K562 (cell line): ENCODE measurements at regions not wholly inside any gene's neighbourhood (a gene's known extent, or its start where the extent isn't known, plus 50 kb on each side); places are given as distances from the start of the nearest gene placed in this dataset.

Experiments used
- ATAC-seq: fragments of 200-7000 bp; cut with Tn5 transposase; 3 replicates; pipeline ENCODE4 v1.9.1; 2020; ENCODE audit warnings: moderate library complexity
- BruUV-seq: library from RNA; stranded (reverse); fragments of 400-500 nt; replicated peaks from 2 replicates; lab custom pipeline; 2021; lab: Mats Ljungman, UMichigan
- CTCF ChIA-PET: fragments of 300-600 bp; formaldehyde crosslinking; extraction: SDS; loops from one replicate; lab custom pipeline; 2021; ENCODE audit warnings: low intra/inter-chr PET ratio; lab: Yijun Ruan, JAX
- POLR2A ChIA-PET: fragments of 300-600, 350-650 bp; sonication (Branson Sonifier 250); formaldehyde crosslinking; extraction: SDS; loops from one replicate; lab custom pipeline; 2021; ENCODE audit warnings: antibody characterized with exemption, inconsistent platforms; lab: Yijun Ruan, JAX
- DNase-seq, 4 experiments: peaks; one replicate each; pipeline versions ENCODE4 v3.0.0 to v3.0.0-alpha.2; 2011 to 2018; ENCODE audit warnings: low spot score in 3 of 4, mixed read lengths in 3 of 4; ENCODE audit errors: extremely low read depth in 1 of 4
- FAIRE-seq: peaks from 2 replicates; lab custom pipeline; 2011; peaks lifted over from hg19 to GRCh38; lab: Jason Lieb, UNC
- H2AFZ ChIP-seq: 2 replicates; pipeline ENCODE4 v1.6.0; 2011; ENCODE audit warnings: low read depth, low read length, control low read depth, inconsistent platforms
- H3K27ac ChIP-seq: fragments of 200-600 bp; 3 replicates; pipeline ENCODE4 v1.8.0; 2011; ENCODE audit warnings: low read depth, mild to moderate bottlenecking, control low read depth, inconsistent platforms, low read length, moderate library complexity, mixed read lengths; ENCODE audit errors: extremely low read depth
- H3K27me3 ChIP-seq, 2 experiments: fragments of 300-600 bp in 1 of 2; 2 replicates in 1 of 2; 3 replicates in 1 of 2; pipeline versions ENCODE4 v1.6.0 to v1.8.0; 2011; ENCODE audit warnings: inconsistent platforms in 2 of 2, low read length in 2 of 2, mild to moderate bottlenecking in 1 of 2, mixed read lengths in 1 of 2, moderate library complexity in 1 of 2; ENCODE audit not compliant: control insufficient read depth in 2 of 2, insufficient read depth in 2 of 2
- H3K36me3 ChIP-seq: fragments of 300-600 bp; 3 replicates; pipeline ENCODE4 v1.8.0; 2011; ENCODE audit warnings: mild to moderate bottlenecking, low read length, inconsistent platforms; ENCODE audit not compliant: control insufficient read depth, insufficient read depth
- H3K4me1 ChIP-seq, 2 experiments: fragments of 200-600 bp in 1 of 2; replicated peaks in 1 of 2; 2 replicates in 1 of 2; 3 replicates in 1 of 2; pipeline versions ENCODE4 v1.5.1 to v1.8.0; 2011; ENCODE audit warnings: inconsistent platforms in 2 of 2, low read length in 2 of 2, mild to moderate bottlenecking in 1 of 2, mixed read lengths in 1 of 2, moderate library complexity in 1 of 2; ENCODE audit not compliant: control insufficient read depth in 2 of 2, insufficient read depth in 2 of 2
- H3K4me2 ChIP-seq: 2 replicates; pipeline ENCODE4 v1.6.1; 2011; ENCODE audit warnings: low read length, control low read depth, inconsistent platforms, mixed read lengths; ENCODE audit not compliant: insufficient read depth
- H3K4me3 ChIP-seq: fragments of 200-600 bp; sonication (generic), shearing (Covaris generic); 2 replicates; pipeline ENCODE4 v1.5.1; 2016; ENCODE audit warnings: control low read depth, inconsistent platforms
- H3K79me2 ChIP-seq: fragments of 200-600 bp; 3 replicates; pipeline ENCODE4 v1.8.0; 2011; ENCODE audit warnings: low read length, inconsistent platforms; ENCODE audit not compliant: control insufficient read depth, insufficient read depth
- H3K9ac ChIP-seq, 2 experiments: 2 replicates each; pipeline versions ENCODE4 v1.6.0 to v1.6.1; 2011; ENCODE audit warnings: low read depth in 2 of 2, low read length in 2 of 2, control low read depth in 1 of 2, inconsistent platforms in 1 of 2, mild to moderate bottlenecking in 1 of 2, mixed read lengths in 1 of 2; ENCODE audit not compliant: insufficient read depth in 1 of 2
- H3K9me1 ChIP-seq: one replicate; pipeline ENCODE4 v1.6.0; 2011; ENCODE audit warnings: inconsistent platforms, mild to moderate bottlenecking, low read length, moderate library complexity; ENCODE audit not compliant: control insufficient read depth, insufficient read depth
- H3K9me3 ChIP-seq: replicated peaks from 2 replicates; pipeline ENCODE4 v1.5.1; 2011; ENCODE audit warnings: low read depth, low read length, inconsistent platforms; ENCODE audit not compliant: control insufficient read depth, insufficient read depth
- H4K20me1 ChIP-seq: replicated peaks from 2 replicates; pipeline ENCODE4 v1.6.1; 2011; ENCODE audit warnings: low read length, inconsistent platforms, mixed read lengths; ENCODE audit not compliant: control insufficient read depth, insufficient read depth
- CBX2 ChIP-seq: fragments of 200-600 bp; sonication (generic); IDR thresholded peaks from one replicate; pipeline ENCODE4 v1.6.1; 2012; ENCODE audit warnings: mild to moderate bottlenecking, low read length, inconsistent platforms; ENCODE audit not compliant: insufficient read depth, poor library complexity, severe bottlenecking
- CEBPG ChIP-seq, 3 experiments: fragments of 200-800 bp in 1 of 3; sonication (Bioruptor generic) in 1 of 3; sonication (generic) in 1 of 3; formaldehyde crosslinking in 1 of 3; IDR thresholded peaks in 2 of 3; conservative IDR thresholded peaks in 1 of 3; 2 replicates each; pipeline versions ENCODE4 v1.6.1 to v1.8.0; 2016 to 2022; ENCODE audit warnings: missing compliant biosample characterization in 2 of 3, missing genetic modification characterization in 2 of 3, mild to moderate bottlenecking in 1 of 3, missing genetic modification reagents in 1 of 3
- FOXK2 ChIP-seq, 2 experiments: fragments of 450-650 bp; IDR thresholded peaks in 1 of 2; conservative IDR thresholded peaks in 1 of 2; 2 replicates each; pipeline ENCODE4 v1.6.1; 2016; ENCODE audit warnings: low read depth in 2 of 2, mild to moderate bottlenecking in 1 of 2
- ID3 ChIP-seq, 2 experiments: fragments of 250-450 bp in 1 of 2; fragments of 450-650 bp in 1 of 2; sonication (Bioruptor Pico) in 1 of 2; IDR thresholded peaks; 2 replicates each; pipeline versions ENCODE4 v1.6.1 to v1.8.0; 2016 to 2021; ENCODE audit warnings: mild to moderate bottlenecking in 2 of 2, moderate library complexity in 2 of 2, missing compliant biosample characterization in 1 of 2, missing genetic modification characterization in 1 of 2
- IRF1 ChIP-seq: sonication (generic); formaldehyde crosslinking; IDR thresholded peaks from 2 replicates; pipeline ENCODE4 v1.8.0; 2022; ENCODE audit warnings: missing genetic modification reagents, mild to moderate bottlenecking, borderline replicate concordance
- PRDM10 ChIP-seq: fragments of 450-650 bp; IDR thresholded peaks from 2 replicates; pipeline ENCODE4 v1.6.1; 2018; ENCODE audit not compliant: partially characterized antibody
- SETDB1 ChIP-seq: IDR thresholded peaks from one replicate; pipeline ENCODE4 v1.6.1; 2012; ENCODE audit warnings: low read length, control low read depth, inconsistent platforms
- TAL1 ChIP-seq: fragments of 450-650 bp; IDR thresholded peaks from 2 replicates; pipeline ENCODE4 v1.6.1; 2016; ENCODE audit warnings: mild to moderate bottlenecking
- TFAM ChIP-seq: fragments of 250-450 bp; sonication (Bioruptor Pico); conservative IDR thresholded peaks from 2 replicates; pipeline ENCODE4 v1.5.0; 2021; ENCODE audit warnings: mild to moderate bottlenecking, moderate library complexity
- ZC3H8 ChIP-seq: fragments of 450-650 bp; IDR thresholded peaks from 2 replicates; pipeline ENCODE4 v1.6.1; 2017
- ZNF431 ChIP-seq: sonication (generic); formaldehyde crosslinking; IDR thresholded peaks from 2 replicates; pipeline ENCODE4 v1.8.0; 2022; ENCODE audit warnings: mild to moderate bottlenecking, missing genetic modification reagents
- ZNF561 ChIP-seq: fragments of 450-650 bp; formaldehyde crosslinking; conservative IDR thresholded peaks from 2 replicates; pipeline ENCODE4 v1.4.0; 2020; ENCODE audit warnings: mild to moderate bottlenecking, moderate library complexity
- ZNF695 ChIP-seq: fragments of 450-650 bp; formaldehyde crosslinking; IDR thresholded peaks from 2 replicates; pipeline ENCODE4 v1.4.0; 2020; ENCODE audit warnings: mild to moderate bottlenecking, moderate library complexity
- WGBS: fragments of 100-300 bp; shearing (Covaris generic); methylation state at CpG from one replicate; pipeline ENCODE4 v1.1.6; 2016; ENCODE audit warnings: low coverage, mixed read lengths; ENCODE audit not compliant: insufficient coverage; ENCODE audit errors: missing lambda C conversion rate; 5-methylcytosine and 5-hydroxymethylcytosine counted together
- in situ Hi-C: fragments of 300-500 bp; cut with MboI; formaldehyde crosslinking; loops from 4 replicates; pipeline ENCODE4 v1.15.0; 2018; ENCODE audit warnings: inconsistent platforms, mixed read lengths
- intact Hi-C: fragments of 100-400 bp; cut with micrococcal nuclease; formaldehyde crosslinking; loops from 2 replicates; pipeline ENCODE4 v1.14.2; 2022

- WGBS: 53% methylated on average over 17 of the region's 17 CpGs
- ATAC-seq (no peak), FAIRE-seq (no peak)
- in situ Hi-C loops: no loop called here
- no peaks in the 10 kb centered on the region for H3K79me2 ChIP-seq
- no peaks in the 10 kb centered on the region for H3K9me3 ChIP-seq
- peaks cover 2 to 3% of the 10 kb centered on the region in 2 experiments; a peak in 3 of 5 replicates for H3K4me1 ChIP-seq
- no peak overlapping the region for H2AFZ ChIP-seq
- H3K27ac ChIP-seq: no peak overlapping the region
- POLR2A ChIA-PET: interaction anchor here (0.6 to 1.8 kb wide), 6 partner anchors 21 to 346 kb away, joined by 3 to 7 read pairs (median 3); no protein-coding TSS in a partner anchor
- BruUV-seq: no TSS peak
- H3K27me3 ChIP-seq: no peaks in the 10 kb centered on the region
- H3K4me3 ChIP-seq: no peak overlapping the region
- TF ChIP-seq ZNF431 (no peak), TAL1 (no peak), IRF1 (CRISPR knock-in tag) (no peak), SETDB1 (no peak), ZNF561 (CRISPR knock-in tag) (no peak), TFAM (CRISPR knock-in tag) (no peak), ZC3H8 (no peak), ID3 (CRISPR knock-in tag; IDR thresholded peaks at IDR 0.05) (no peak), ID3 (tag; IDR thresholded peaks at IDR 0.05) (no peak), CBX2 (no peak), CEBPG (CRISPR knock-in tag; IDR thresholded peaks at IDR 0.05) (no peak), CEBPG (tag; conservative IDR thresholded peaks at IDR 0.05 in 1 of 2, IDR thresholded peaks at IDR 0.05 in 1 of 2) (no peak), FOXK2 (conservative IDR thresholded peaks at IDR 0.05 in 1 of 2, IDR thresholded peaks at IDR 0.05 in 1 of 2; ENCODE audit: low read depth in 2 of 2) (no peak), ZNF695 (CRISPR knock-in tag) (no peak), PRDM10 (no peak)
- TF ChIP-seq, all 486 proteins: peak for 0
- Histone ChIP-seq H3K9ac (0 out of 4 replicates have a peak overlapping the region, but pooled peaks of 1 of the 2 experiments have one; percentile 36), H3K4me2 (no peak overlapping the region), H4K20me1 (no peaks in the 10 kb centered on the region; the same call in 1 of the 2 replicates), H3K9me1 (no peaks in the 10 kb centered on the region), H3K36me3 (no peaks in the 10 kb centered on the region)
- no peak for DNase-seq
- intact Hi-C loops: loop anchor here (5.0 kb wide), 1 partner anchor 190 kb away; the partner anchor contains the start of genes MPHOSPH9 and MTRFR
- CTCF ChIA-PET: no interaction called here
Observed at GRCh38 chr12:123041811-123042655, 61.6 kb downstream of the ARL6IP4 start.
